Ovary (tissue), 3 donors: ENCODE measurements at regions not wholly inside any gene's neighbourhood (a gene's known extent, or its start where the extent isn't known, plus 50 kb on each side); places are given as distances from the start of the nearest gene placed in this dataset.

Experiments used
- CTCF ChIP-seq, 3 donors: fragments of 450-650 bp in 2 of 3; fragments of 200-600 bp in 1 of 3; IDR thresholded peaks; one replicate each; pipeline versions ENCODE4 v1.5.1 to v1.8.0; 2016 to 2022; ENCODE audit warnings: antibody characterized with exemption in 3 of 3, mild to moderate bottlenecking in 1 of 3
- EP300 ChIP-seq: sonication (generic); formaldehyde crosslinking; IDR thresholded peaks from one replicate; pipeline ENCODE4 v1.6.1; 2017; ENCODE audit warnings: antibody characterized with exemption
- POLR2A ChIP-seq: fragments of 450-650 bp; IDR thresholded peaks from one replicate; pipeline ENCODE4 v1.6.1; 2017; ENCODE audit warnings: antibody characterized with exemption, mild to moderate bottlenecking, moderate library complexity
- donor health status: DM: no; HTN: no; CAD: no.

- TF ChIP-seq CTCF (IDR thresholded peaks at IDR 0.05): no peak
- TF ChIP-seq POLR2A: no peak
- TF ChIP-seq EP300: no peak
Measured at GRCh38 chr21:35414507-35415139, 365.5 kb upstream of the RUNX1 start.
